ENCODE measurements at regions not wholly inside any gene's neighbourhood (a gene's known extent, or its start where the extent isn't known, plus 50 kb on each side); places are given as distances from the start of the nearest gene placed in this dataset.

- no peak overlapping the region for H3K4me3 ChIP-seq (ENCODE audit: low read depth, low read length)
- DNase-seq (ENCODE audit: low read depth): no peak
- no peak for TF ChIP-seq CTCF (IDR thresholded peaks at IDR 0.05; ENCODE audit: insufficient read depth, low read length)
Observed at GRCh38 chr3:83500422-83500821, 1458.4 kb upstream of the CADM2 start.

GRCh38 chr3:83500931-83501330, 1457.9 kb upstream of the CADM2 start:
- no peak overlapping the region for H3K4me3 ChIP-seq (ENCODE audit: low read depth, low read length)
- DNase-seq (ENCODE audit: low read depth): no peak
- TF ChIP-seq CTCF (IDR thresholded peaks at IDR 0.05; ENCODE audit: insufficient read depth, low read length): no peak

GRCh38 chr3:83513051-83513450, 1445.7 kb upstream of the CADM2 start:
- TF ChIP-seq CTCF (IDR thresholded peaks at IDR 0.05; ENCODE audit: insufficient read depth, low read length): no peak
- no peak overlapping the region for H3K4me3 ChIP-seq (ENCODE audit: low read depth, low read length)
- no peak for DNase-seq (ENCODE audit: low read depth)

GRCh38 chr3:83513677-83514076, 1445.1 kb upstream of the CADM2 start:
- no peak for DNase-seq (ENCODE audit: low read depth)
- no peak overlapping the region for H3K4me3 ChIP-seq (ENCODE audit: low read depth, low read length)
- no peak for TF ChIP-seq CTCF (IDR thresholded peaks at IDR 0.05; ENCODE audit: insufficient read depth, low read length)

GRCh38 chr3:83514130-83514914, 1444.5 kb upstream of the CADM2 start:
- no peak overlapping the region for H3K4me3 ChIP-seq (ENCODE audit: low read depth, low read length)
- TF ChIP-seq CTCF (IDR thresholded peaks at IDR 0.05; ENCODE audit: insufficient read depth, low read length): no peak
- DNase-seq (ENCODE audit: low read depth): no peak

GRCh38 chr3:83515123-83515522, 1443.7 kb upstream of the CADM2 start:
- DNase-seq (ENCODE audit: low read depth): no peak
- H3K4me3 ChIP-seq (ENCODE audit: low read depth, low read length): no peak overlapping the region
- TF ChIP-seq CTCF (IDR thresholded peaks at IDR 0.05; ENCODE audit: insufficient read depth, low read length): no peak

Data from fibroblast of the aortic adventitia (primary cell).